ENCODE measurements at regions not wholly inside any gene's neighbourhood (a gene's known extent, or its start where the extent isn't known, plus 50 kb on each side); places are given as distances from the start of the nearest gene placed in this dataset.

DNA sequence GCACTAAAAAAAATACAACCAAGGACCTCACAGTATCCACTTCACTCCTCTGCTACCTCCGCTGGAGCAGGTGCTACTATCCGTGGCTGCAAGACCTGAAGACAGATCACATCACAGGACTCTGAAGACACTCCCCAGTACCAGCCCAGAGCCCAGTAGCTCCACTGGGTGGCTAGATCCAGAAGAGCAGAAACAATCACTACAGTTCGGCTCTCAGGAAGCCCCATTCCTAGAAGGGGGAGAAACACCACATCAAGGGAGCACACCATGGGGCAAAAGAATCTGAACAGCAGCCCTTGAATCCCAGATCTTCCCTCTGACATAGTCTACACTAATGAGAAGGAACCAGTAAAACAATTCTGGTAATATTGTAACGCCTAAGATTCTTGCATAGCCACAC, 494.0 kb upstream of the FAT3 start:
- intact Hi-C loops (cut with DNase I; ENCODE audit: low total_unique reads), result no loop called here
- TF ChIP-seq, protein P1, sequence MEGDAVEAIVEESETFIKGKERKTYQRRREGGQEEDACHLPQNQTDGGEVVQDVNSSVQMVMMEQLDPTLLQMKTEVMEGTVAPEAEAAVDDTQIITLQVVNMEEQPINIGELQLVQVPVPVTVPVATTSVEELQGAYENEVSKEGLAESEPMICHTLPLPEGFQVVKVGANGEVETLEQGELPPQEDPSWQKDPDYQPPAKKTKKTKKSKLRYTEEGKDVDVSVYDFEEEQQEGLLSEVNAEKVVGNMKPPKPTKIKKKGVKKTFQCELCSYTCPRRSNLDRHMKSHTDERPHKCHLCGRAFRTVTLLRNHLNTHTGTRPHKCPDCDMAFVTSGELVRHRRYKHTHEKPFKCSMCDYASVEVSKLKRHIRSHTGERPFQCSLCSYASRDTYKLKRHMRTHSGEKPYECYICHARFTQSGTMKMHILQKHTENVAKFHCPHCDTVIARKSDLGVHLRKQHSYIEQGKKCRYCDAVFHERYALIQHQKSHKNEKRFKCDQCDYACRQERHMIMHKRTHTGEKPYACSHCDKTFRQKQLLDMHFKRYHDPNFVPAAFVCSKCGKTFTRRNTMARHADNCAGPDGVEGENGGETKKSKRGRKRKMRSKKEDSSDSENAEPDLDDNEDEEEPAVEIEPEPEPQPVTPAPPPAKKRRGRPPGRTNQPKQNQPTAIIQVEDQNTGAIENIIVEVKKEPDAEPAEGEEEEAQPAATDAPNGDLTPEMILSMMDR (IDR thresholded peaks at IDR 0.05 in 4 of 5, conservative IDR thresholded peaks at IDR 0.05 in 1 of 5), result no peak
- TF ChIP-seq POLR2A (IDR thresholded peaks at IDR 0.05), result no peak

GRCh38 chr11:91730057-91730456, 494.6 kb upstream of the FAT3 start:
- H3K36me3 ChIP-seq, result no peaks in the 10 kb centered on the region
- ATAC-seq (no peak), DNase-seq (no peak)
- no peak overlapping the region for H3K4me3 ChIP-seq
- in situ Hi-C loops (cut with MboI; ENCODE audit: low sequenced_read_pairs in 4 of 4) (no loop called here), intact Hi-C loops (cut with DNase I; ENCODE audit: low total_unique reads) (no loop called here)
- H3K27me3 ChIP-seq, result no peaks in the 10 kb centered on the region
- TF ChIP-seq, protein P1 (IDR thresholded peaks at IDR 0.05 in 4 of 5, conservative IDR thresholded peaks at IDR 0.05 in 1 of 5), result no peak
- no peak for TF ChIP-seq POLR2A (IDR thresholded peaks at IDR 0.05)
- no peak overlapping the region for H3K27ac ChIP-seq
- H3K4me1 ChIP-seq, result no peaks in the 10 kb centered on the region
- no peaks in the 10 kb centered on the region for H3K9me3 ChIP-seq

More for the DNA sequence above, 494.0 kb upstream of the FAT3 start:
- Histone ChIP-seq H3K27me3 (no peaks in the 10 kb centered on the region), H3K27ac (no peak overlapping the region), H3K4me3 (no peak overlapping the region), H3K36me3 (no peaks in the 10 kb centered on the region), H3K9me3 (no peaks in the 10 kb centered on the region), H3K4me1 (no peaks in the 10 kb centered on the region)
- no peak for DNase-seq
- ATAC-seq, result no peak
- in situ Hi-C loops (cut with MboI; ENCODE audit: low sequenced_read_pairs in 4 of 4), result no loop called here

- DNase-seq (no peak), ATAC-seq (no peak)
- H3K36me3 ChIP-seq, result no peaks in the 10 kb centered on the region
- H3K9me3 ChIP-seq, result no peaks in the 10 kb centered on the region
- no peaks in the 10 kb centered on the region for H3K4me1 ChIP-seq
- H3K4me3 ChIP-seq, result no peak overlapping the region
- intact Hi-C loops (cut with DNase I; ENCODE audit: low total_unique reads), result no loop called here
- in situ Hi-C loops (cut with MboI; ENCODE audit: low sequenced_read_pairs in 4 of 4), result no loop called here
- TF ChIP-seq, protein P1 (IDR thresholded peaks at IDR 0.05 in 4 of 5, conservative IDR thresholded peaks at IDR 0.05 in 1 of 5), result no peak
- TF ChIP-seq POLR2A (IDR thresholded peaks at IDR 0.05), result no peak
- H3K27ac ChIP-seq, result no peak overlapping the region
- H3K27me3 ChIP-seq, result no peaks in the 10 kb centered on the region
These were observed 507.4 kb upstream of the FAT3 start for GRCh38 chr11:91717169-91717568.

- ATAC-seq, result no peak
- no peak for DNase-seq
- intact Hi-C loops (cut with DNase I; ENCODE audit: low total_unique reads) (no loop called here), in situ Hi-C loops (cut with MboI; ENCODE audit: low sequenced_read_pairs in 4 of 4) (no loop called here)
- H3K9me3 ChIP-seq, result no peaks in the 10 kb centered on the region
- H3K36me3 ChIP-seq, result no peaks in the 10 kb centered on the region
- no peak overlapping the region for H3K4me3 ChIP-seq
- H3K4me1 ChIP-seq, result no peaks in the 10 kb centered on the region
- no peak overlapping the region for H3K27ac ChIP-seq
- TF ChIP-seq, protein P1 (IDR thresholded peaks at IDR 0.05 in 4 of 5, conservative IDR thresholded peaks at IDR 0.05 in 1 of 5), result no peak
- TF ChIP-seq POLR2A (IDR thresholded peaks at IDR 0.05), result no peak
- no peaks in the 10 kb centered on the region for H3K27me3 ChIP-seq
These were observed 516.8 kb upstream of the FAT3 start for GRCh38 chr11:91707652-91708482.
